Calu3 (cell line): ENCODE measurements at regions not wholly inside any gene's neighbourhood (a gene's known extent, or its start where the extent isn't known, plus 50 kb on each side); places are given as distances from the start of the nearest gene placed in this dataset.

Source experiments
- BruUV-seq: library from RNA; stranded (reverse); fragments of 400-500 nt; replicated peaks from 2 replicates; lab custom pipeline; 2021; lab: Mats Ljungman, UMichigan
- CTCF ChIA-PET: fragments of 300-600 bp; sonication (Branson Sonifier 250); formaldehyde crosslinking; loops from one replicate; lab custom pipeline; 2022; ENCODE audit warnings: antibody characterized with exemption; lab: Charles Lee
- DNase-seq: peaks from one replicate; pipeline ENCODE4 v3.0.0; 2022
- H3K27ac Mint-ChIP-seq: one replicate; pipeline ENCODE4 v1.8.0; 2022; ENCODE audit warnings: mixed read lengths; ENCODE audit not compliant: unreplicated experiment
- H3K27me3 Mint-ChIP-seq: one replicate; pipeline ENCODE4 v1.8.0; 2022; ENCODE audit warnings: mixed read lengths; ENCODE audit not compliant: unreplicated experiment
- H3K36me3 Mint-ChIP-seq: one replicate; pipeline ENCODE4 v1.8.0; 2022; ENCODE audit warnings: mild to moderate bottlenecking, moderate library complexity, mixed read lengths; ENCODE audit not compliant: insufficient read depth, unreplicated experiment
- H3K4me1 Mint-ChIP-seq: one replicate; pipeline ENCODE4 v1.8.0; 2022; ENCODE audit warnings: mild to moderate bottlenecking, low read depth, mixed read lengths; ENCODE audit not compliant: unreplicated experiment
- H3K4me3 Mint-ChIP-seq: one replicate; pipeline ENCODE4 v1.8.0; 2022; ENCODE audit warnings: mild to moderate bottlenecking, low read depth, moderate library complexity, mixed read lengths; ENCODE audit not compliant: unreplicated experiment
- H3K9me3 Mint-ChIP-seq: one replicate; pipeline ENCODE4 v1.8.0; 2022; ENCODE audit warnings: low read depth, mixed read lengths; ENCODE audit not compliant: unreplicated experiment
- CTCF ChIP-seq: fragments of 200-600 bp; IDR thresholded peaks from one replicate; pipeline ENCODE4 v1.8.0; 2022; ENCODE audit warnings: antibody characterized with exemption; ENCODE audit not compliant: unreplicated experiment
- intact Hi-C: fragments of 100-400 bp; cut with micrococcal nuclease; formaldehyde crosslinking; loops from one replicate; pipeline ENCODE4 v1.10.0; 2022; ENCODE audit not compliant: unreplicated experiment

- CTCF ChIA-PET: no interaction called here
- peaks cover 5% of the 10 kb centered on the region for H3K36me3 Mint-ChIP-seq
- H3K27me3 Mint-ChIP-seq: no peaks in the 10 kb centered on the region
- H3K4me3 Mint-ChIP-seq: no peak overlapping the region
- H3K27ac Mint-ChIP-seq: no peak overlapping the region
- no peak for TF ChIP-seq CTCF
- no TSS peak for BruUV-seq
- no peak for DNase-seq
- H3K9me3 Mint-ChIP-seq: peaks cover 17% of the 10 kb centered on the region
- no peaks in the 10 kb centered on the region for H3K4me1 Mint-ChIP-seq
- intact Hi-C loops: no loop called here
Measured at GRCh38 chr16:63717806-63718205, 1404.1 kb downstream of the CDH11 start.

- TF ChIP-seq CTCF: no peak
- peaks cover 13% of the 10 kb centered on the region for H3K9me3 Mint-ChIP-seq
- no peaks in the 10 kb centered on the region for H3K27me3 Mint-ChIP-seq
- BruUV-seq: no TSS peak
- H3K27ac Mint-ChIP-seq: no peak overlapping the region
- H3K4me3 Mint-ChIP-seq: no peak overlapping the region
- peaks cover 5% of the 10 kb centered on the region for H3K36me3 Mint-ChIP-seq
- H3K4me1 Mint-ChIP-seq: no peaks in the 10 kb centered on the region
- CTCF ChIA-PET: no interaction called here
- intact Hi-C loops: no loop called here
- DNase-seq: no peak
Measured at GRCh38 chr16:63714876-63715275, 1407.0 kb downstream of the CDH11 start.

GRCh38 chr16:63712725-63713124, 1409.1 kb downstream of the CDH11 start:
- peaks cover 10% of the 10 kb centered on the region for H3K9me3 Mint-ChIP-seq
- H3K27me3 Mint-ChIP-seq: no peaks in the 10 kb centered on the region
- no TSS peak for BruUV-seq
- no peak overlapping the region for H3K27ac Mint-ChIP-seq
- H3K36me3 Mint-ChIP-seq: no peaks in the 10 kb centered on the region
- no peak overlapping the region for H3K4me3 Mint-ChIP-seq
- intact Hi-C loops: no loop called here
- no peak for DNase-seq
- CTCF ChIA-PET: no interaction called here
- H3K4me1 Mint-ChIP-seq: no peaks in the 10 kb centered on the region
- no peak for TF ChIP-seq CTCF

- Mint-ChIP-seq H3K4me1 (no peaks in the 10 kb centered on the region), H3K4me3 (no peak overlapping the region), H3K9me3 (peaks cover 10% of the 10 kb centered on the region), H3K27ac (no peak overlapping the region), H3K27me3 (no peaks in the 10 kb centered on the region), H3K36me3 (no peaks in the 10 kb centered on the region)
- intact Hi-C loops: no loop called here
- CTCF ChIA-PET: no interaction called here
- no peak for DNase-seq
- no peak for TF ChIP-seq CTCF
- BruUV-seq: no TSS peak
Measured at GRCh38 chr16:63703612-63704011, 1418.3 kb downstream of the CDH11 start.
